Islet precursor cell (in vitro differentiated cells): ENCODE measurements at regions not wholly inside any gene's neighbourhood (a gene's known extent, or its start where the extent isn't known, plus 50 kb on each side); places are given as distances from the start of the nearest gene placed in this dataset.

ENCODE experiments used
- DNase-seq: peaks from one replicate; pipeline ENCODE4 v3.0.0-alpha.2; 2018

DNA sequence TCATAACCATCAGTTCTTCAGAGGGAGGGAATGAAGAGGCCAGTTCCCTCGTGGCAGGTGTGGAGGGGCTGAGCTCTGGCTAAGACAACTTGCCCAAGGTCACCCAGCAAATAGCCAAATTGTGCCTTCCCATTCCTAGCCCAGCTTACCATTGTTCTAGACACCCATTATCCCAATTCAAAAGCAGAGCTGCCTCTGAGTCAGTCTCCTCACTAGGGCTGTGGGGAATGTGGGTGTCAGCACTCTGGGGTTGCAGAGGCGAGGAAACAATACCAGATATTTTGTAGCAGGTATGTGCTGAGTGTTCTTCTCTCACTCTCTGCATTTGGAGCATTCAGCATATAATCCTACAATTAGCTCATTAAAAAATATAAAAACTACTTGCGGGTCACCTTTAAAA, 270.8 kb downstream of the PSAT1 start:
- DNase-seq = peak; percentile 64

DNA sequence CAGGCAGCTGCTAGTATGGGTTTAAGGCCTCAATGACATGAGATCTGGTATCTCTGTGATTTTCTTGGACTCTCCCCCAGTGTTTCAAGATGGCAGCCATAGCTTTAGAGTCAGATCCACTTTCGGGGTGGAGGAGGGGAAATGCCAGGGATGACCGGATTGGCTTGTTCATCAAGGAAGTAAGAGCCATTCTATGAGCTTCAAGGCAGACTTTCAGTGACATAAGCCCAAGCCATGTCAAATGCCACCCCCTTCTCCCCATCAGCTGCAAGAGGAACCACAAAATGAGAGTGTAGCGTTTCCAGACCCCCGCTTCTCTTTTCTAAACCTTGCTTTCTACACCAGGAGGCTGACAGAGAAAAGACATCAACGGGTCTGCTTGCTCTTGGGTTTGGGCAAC, 271.8 kb downstream of the PSAT1 start:
- DNase-seq = no peak

DNA sequence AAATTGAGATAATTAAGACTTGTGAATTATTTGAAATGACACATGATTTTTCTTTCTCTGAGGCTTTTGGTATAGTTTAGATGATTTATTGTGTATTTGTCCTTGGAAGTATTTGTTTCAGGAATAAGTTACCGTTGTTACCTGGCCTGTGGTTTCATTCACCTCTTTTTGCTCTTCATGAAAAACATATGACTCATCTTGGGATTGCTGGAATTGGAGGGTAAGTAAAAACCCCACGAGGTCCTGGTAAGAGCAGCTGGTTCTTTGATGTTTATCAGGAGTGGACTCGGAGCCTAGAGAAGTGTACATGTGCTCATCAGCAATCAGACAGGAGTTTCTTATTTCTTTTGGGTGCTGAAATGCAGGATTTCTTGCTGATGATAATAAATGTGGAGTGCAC, 275.3 kb downstream of the PSAT1 start:
- DNase-seq = peak; percentile 58

DNA sequence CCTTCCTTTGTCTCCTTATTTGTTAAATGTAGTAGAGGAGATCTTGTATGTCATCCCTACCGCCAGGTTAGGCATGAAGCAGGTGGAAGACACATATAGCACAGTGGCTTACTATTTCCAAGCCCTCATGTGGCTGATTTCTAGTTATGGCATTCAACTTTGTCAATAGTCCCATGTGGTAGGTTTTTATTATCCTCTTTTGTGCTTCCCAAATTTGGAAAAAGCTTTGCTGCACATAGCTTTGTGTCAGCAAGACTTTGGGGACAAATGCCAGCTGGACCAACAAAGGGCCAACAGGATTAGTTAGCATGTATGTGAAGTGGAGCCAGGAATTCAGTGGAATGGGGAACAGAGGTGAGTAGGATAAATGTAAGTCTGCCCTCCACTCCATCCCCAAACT, 276.3 kb downstream of the PSAT1 start:
- DNase-seq = no peak

DNA sequence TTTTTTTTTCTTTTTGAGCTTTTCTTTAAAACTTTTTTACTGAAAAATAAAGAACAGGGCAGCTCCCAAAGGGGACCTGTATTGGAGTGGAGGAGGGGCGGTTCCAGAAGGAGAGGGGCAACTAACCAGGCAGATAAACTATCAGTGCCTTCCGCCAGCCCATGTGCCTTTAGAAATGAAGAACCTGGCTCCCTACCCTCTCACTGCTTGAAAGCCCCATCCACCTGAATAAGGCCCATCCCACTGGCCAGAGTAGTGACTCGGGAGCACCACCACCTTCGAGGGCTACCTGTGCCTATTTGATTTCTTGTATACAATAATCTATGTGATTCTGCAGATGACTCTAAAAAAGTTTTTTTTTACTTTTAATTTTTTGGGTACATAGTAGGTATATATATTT, 276.7 kb downstream of the PSAT1 start:
- DNase-seq = no peak

DNA sequence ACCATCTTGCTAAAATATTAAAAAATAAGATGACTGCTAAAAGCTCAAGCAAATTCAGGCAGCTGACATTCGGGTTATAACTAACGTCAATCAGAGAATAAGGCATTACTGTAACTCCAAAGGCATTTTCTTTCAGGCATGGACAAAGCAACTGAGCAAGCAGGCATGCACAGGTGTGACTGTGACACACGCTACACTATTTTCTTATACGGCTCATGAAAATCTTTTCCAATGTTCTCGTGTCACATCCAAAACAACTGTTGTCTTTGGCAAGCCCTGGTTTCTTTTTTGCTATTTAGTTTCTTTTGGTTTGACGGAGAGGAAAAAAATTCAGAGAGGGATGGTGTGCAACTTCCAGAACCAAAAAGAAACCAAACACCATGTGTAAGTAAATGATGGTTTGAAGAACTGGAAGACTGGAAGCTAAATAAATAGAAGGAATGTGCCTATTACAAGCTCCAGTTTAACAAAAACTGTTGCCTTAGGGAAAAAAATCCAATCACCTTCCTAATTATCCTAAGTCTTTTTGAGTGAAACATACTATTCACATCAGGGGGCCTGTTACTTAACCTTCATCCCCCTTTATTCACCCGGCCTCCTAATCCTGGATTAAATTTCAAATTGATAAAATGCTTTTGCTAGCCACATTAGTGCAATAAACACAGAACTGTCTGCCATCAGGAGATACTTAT, 277.6 kb downstream of the PSAT1 start:
- no peak for DNase-seq

DNA sequence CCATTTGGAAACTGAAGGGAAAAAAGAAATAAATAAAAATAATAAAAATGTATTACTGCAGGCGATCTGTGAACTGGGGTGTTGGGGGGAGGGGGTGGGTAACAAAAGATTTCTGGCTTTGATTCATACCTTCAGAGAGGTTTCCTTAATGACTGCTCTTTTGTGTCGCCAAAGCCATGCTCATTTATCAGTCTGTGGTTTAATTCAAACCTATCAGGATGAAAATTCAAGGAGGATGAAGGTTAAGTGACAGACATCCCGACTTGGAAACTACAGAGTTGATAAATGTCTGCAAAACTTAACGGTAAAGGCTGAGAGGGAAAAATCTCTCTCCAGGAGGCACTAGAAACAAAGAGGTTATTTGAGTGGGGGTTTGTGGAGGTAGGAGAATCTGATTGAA, 278.2 kb downstream of the PSAT1 start:
- DNase-seq = no peak

DNA sequence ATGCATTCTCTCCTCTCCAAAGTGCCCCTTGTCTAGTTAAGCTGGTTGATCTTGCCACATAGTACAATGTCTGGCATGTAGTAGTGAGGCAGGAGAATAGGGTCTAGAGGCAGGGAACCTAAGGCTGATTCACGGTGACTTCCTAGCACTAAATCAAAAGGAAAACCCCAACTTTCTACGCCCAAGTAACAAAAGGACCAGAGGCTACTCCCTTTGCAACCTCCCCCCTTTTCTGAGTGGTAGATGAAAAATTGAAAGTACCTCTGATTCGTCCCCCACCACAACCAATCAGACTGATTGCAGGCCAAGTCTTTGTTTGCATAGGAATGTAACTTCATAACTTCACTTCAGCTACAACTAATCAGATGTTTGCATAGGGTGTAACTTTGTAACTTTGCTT, 278.8 kb downstream of the PSAT1 start:
- no peak for DNase-seq

DNA sequence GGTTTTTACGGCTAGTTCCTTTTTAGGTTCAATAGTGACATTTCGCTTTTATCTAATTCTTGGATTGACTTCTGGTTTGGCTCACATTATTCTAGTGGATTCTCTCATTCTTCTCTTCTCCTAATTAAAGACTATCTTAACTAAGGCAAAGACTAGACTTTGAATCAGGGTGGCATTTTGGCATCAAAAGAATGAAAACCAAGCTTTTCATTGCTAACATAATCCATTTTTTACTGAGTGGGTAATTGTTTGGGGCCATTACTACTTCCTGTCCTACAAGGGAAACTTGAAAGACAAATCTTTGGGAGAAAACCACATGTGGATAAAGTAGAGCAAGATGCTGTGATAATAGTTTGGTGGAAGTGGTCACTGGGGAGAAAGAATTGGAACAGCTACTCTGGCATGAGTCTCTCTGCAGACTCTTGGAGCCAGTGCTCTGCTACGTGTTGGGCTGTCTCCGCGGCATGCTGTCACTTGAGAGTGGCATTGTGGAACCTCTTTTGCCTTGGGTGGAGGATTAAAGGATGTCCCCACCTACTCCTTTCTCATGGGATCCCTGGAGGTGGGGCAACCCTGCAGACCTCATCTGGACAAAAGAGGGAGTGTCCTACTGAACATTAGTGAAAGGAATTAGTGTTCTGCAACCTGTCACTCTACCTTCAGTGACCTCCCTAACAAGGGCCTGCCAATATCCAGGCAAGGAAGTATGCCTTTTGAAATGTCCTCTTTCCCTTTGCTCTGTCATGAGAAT, 280.4 kb downstream of the PSAT1 start:
- peak; percentile 60 for DNase-seq

DNA sequence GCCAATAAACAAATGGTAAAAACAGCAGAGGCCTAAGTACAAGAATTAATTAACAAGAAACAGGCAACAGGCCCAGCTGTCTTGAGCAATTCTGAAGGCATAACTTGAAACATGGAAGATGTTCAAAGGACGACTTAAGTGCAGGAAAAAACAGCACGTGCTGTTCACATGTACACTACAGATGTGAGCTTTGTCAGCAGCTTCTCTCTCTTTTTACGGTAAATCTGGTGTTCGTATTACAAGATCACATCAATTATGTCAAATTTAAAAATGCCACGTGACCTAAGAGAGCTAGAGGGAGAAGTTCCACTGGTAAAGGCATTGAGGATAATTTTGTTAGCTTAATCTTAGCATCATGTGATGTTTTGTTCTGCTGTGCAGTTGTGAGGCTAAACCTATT, 281.1 kb downstream of the PSAT1 start:
- no peak for DNase-seq

DNA sequence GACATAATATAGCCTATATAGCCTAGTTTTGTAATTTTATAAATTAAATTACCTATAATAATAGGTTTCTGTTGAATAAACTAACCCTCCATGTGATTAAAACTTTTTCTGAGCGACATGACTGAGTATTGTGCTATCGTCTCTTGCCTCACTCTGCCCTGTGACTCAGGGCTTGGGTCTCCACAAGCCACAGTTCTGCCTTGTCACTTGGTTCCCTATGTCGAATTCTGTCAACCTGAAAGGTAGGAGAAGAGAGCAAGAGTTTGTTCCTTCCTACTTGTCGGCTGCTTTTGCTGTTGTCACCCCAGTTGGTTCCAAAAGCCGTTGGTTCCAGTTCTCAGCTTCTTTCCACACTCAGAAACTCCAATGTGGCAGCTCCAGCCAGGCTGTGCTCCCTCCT, 285.9 kb downstream of the PSAT1 start:
- DNase-seq = no peak

DNA sequence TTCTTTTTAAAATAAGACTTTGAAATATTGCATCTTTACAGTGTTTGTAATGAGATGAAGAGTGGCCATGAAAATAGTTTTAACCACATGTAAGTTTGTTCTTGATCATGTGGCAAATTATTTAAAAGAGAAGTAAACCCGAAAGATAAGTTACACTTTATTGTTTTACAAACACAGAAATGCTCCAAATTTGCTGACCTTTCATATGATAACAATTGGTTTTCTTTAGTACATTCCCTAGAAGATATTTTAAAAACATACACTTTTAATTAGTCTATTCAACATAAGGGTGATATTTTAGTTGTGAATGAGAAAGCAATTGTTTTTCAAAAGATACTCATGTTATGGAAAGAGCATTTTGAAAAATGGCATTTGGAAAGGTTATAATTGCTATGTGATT, 287.7 kb downstream of the PSAT1 start:
- DNase-seq = no peak

DNA sequence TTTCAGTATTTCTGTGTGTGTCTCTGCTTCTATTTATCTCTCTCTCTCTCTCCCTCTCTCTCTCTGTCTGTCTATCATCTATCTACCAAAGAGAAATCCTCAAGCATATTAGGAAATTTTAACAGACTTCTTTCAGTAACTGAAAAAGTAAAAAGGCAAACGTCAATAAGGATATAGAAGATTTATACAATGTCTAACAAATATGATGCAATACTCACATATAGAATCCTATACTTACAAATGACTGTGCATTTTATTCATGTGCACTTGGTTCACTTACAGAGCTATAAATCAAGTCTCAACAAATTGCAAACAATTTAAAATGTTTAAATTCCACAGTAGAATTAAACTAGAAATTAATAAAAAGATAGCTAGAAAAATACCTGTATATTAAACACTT, 289.0 kb downstream of the PSAT1 start:
- DNase-seq = no peak

DNA sequence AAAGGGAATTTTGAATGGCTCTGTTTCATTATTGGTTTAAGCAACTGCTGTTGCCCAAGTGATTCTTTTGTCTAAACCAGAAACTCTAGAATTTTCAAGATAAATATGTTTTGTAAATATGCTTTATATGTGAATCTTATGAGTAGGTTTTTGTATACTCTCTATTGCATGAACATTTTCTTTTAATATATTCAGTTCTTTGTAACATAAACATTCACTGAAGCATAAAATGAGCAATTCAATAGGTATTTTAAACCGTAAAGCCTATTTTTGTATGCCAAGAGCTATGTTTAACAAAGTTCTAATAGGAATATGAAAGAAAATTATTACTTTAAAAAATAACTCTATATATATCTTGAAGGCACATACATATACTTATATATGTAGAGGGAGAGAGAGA, 293.1 kb downstream of the PSAT1 start:
- DNase-seq = no peak

DNA sequence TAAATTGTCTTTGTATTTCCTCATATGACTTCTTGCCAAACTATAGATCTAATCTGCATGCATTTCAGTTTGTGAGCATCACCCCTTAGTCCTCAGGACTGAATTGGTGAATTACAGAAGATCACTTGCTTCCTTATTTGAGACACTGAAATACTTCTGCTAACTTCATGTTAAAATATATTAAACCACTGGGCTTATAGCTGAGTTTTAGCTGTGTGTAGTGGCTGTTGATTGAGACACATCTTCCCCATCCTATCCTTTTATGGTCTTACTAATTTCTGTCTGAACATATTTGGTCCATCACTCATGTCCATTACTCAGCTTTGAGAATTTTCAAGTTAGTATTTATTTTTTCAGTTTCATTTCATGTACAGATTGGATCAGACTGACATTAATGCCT, 295.9 kb downstream of the PSAT1 start:
- no peak for DNase-seq

DNA sequence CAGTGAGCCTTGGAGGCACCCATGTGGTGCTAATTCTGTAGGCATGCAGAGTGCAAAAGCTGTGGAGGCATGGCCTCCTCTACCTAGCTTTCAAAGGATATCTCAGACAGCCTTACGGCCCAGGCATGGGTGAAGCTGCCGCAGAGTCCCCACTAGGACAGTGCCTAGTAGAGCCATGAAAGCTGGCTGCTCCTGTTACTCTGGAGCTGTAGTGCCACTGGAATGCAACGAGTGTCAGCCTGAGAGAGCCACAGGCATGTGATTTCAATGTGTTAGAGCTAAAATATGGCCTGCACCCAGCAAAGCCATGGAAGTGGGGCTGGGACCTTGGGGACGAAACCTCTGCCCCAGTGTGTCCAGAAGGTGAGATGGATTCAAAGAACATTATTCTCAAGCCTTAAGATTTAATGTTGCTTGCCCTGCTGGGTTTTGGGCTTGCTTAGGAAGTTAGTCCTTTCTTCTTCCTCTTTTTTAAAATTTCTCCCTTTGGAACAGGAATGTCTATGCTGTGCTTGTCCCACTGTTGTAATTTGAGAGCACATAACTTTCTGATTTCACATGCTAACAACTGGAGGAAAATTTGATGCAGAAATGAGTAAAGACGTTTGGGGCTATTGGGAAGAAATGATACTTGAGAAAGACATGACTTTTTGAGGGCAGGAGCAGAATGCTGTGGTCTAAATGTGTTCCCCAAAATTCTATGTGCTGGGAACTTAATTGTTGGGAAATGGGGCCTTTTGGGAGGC, 298.4 kb downstream of the PSAT1 start:
- no peak for DNase-seq

DNA sequence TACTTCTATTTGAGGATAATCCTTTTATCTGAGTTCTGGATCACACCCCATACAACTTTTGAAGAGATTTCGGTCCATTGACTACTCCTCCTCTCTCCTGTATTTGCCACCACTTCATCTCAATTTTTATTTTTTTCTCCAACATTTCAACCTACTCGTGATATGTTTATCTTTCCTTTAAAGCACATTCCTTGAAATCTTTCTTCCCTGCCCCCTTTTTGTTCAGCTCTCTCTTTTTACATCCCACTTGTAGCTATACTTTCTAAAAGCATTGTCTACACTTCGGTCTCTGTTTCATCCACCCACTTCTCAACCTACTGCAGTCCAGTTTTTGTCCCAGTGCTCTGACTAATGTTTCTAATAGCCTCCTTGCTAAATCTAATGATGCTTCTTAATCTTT, 299.4 kb downstream of the PSAT1 start:
- no peak for DNase-seq

DNA sequence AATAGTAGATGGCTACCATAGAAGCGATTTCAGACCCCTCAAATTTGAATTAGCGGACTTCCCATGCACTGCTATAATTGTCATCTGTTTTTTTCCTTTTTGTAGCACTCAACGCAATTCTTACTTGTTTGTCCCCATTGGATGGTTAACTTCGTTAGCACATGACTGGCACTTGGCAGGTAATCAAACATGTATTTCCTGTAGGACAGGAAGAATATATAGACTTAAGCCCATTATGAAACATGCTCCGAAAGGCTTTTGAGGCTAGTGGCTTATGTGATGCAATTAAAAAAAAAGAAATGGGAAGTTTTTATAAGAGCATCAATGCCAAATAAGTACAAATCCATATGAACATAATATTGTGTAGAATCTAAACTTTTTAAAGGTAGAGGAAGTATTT, 301.2 kb downstream of the PSAT1 start:
- DNase-seq = no peak

DNA sequence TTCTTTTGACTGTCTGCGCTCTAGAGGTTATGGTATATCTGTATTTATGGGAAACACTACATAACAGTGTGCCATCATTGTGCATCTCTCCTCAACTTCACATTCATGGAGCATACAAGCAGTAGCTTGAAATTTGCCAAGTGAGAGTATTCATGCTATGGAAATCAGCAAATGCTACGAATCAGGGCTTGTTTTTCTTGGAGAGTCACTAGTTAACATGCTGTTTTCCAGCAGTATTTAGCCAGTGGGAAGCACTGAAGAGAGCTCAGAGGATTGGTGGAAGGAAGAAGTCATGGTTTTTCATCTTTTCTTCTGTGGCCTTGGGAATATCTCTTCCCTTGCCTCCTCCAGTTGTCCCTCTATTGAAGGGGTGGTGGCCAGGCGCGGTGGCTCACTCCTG, 303.0 kb downstream of the PSAT1 start:
- no peak for DNase-seq

DNA sequence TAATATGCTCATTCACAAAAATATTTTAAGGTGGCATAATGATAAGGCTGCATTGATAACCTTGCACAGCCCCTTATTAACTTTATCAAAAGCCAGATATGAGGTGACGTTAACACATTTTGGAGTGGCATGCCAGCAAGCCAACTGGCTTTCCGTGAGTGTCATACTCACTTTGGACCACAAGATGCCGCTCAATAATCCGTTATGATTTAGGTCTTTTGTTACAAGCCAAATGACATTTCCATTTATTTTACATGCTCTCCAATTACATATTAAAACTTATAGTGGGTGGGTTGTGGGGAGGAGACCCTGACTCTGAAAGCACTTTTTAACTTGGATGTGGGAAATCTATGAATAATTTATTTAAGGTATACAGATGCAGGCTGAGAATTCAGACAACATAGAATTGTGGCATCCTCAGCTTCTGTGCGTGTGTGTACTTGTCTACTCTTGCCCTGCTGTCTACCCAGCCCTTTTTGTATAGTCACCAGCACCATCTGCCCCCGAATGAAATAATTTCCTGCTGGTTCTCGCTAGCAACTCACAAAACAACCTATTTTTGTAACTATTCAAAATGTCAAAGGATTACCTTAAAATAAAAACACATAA, 305.1 kb downstream of the PSAT1 start:
- no peak for DNase-seq

DNA sequence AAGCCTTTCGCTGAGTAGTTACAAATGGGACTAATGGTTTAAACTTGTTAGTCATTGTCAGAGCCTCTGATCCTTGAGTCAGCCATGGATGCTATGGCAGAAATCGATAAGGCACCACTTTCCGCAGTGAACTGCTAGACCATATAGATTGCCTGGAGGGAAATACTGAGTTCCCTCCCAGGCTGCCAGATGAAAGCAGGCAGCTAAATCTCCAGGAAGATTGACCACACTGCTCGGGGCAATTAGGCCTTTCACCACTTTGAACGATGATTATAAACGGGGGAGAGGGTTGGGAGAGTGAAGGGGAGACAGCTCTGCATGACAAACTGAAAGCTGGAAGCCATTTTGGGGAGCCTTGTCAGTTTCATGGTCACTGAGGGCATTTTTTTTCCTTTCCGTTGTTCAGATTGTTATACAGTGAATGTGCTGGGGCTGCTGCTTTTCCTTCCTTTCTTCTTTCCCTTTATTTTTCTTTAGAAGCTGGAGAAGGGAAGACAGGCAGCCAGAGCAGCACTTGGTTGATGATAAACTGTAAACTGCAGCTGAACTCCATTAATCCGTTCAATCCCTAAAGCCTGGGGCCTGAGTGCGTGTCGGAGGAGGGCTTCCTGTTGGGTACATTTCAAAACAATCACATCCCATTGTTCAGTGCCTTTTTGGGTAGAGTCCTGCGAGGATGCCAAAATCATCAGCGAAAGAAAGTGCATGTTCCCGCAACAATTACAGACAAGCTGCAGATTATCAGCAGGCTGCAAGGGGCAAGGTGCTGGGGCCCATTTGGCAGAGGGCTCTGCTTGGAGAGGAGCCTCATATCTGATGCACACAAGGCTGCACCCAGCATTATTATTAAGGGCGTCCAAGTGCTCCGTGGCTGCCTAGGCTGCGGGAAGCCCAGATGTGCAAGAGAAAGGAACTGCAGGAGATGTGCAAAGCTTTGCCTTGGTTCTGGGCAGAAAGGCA, 308.4 kb downstream of the PSAT1 start:
- DNase-seq = peak; percentile 85

DNA sequence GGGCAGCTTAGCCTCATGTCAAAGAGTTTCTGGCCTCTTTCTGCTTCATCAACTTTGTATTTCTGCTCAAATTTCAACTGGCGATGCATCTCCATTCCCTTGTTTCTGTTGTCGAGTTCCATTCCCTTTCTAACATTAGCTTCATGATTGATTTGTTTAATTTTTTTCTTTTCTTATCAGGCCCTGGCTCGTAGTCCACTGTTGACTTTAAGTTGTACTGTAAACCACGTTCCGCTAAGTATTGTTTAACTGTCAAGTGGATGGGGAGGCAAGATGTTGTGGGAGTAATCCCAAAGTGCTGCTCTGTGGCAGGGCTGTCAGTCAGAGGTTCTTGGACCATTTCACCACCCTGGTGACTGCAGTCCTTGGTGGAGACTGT, 309.1 kb downstream of the PSAT1 start:
- no peak for DNase-seq

DNA sequence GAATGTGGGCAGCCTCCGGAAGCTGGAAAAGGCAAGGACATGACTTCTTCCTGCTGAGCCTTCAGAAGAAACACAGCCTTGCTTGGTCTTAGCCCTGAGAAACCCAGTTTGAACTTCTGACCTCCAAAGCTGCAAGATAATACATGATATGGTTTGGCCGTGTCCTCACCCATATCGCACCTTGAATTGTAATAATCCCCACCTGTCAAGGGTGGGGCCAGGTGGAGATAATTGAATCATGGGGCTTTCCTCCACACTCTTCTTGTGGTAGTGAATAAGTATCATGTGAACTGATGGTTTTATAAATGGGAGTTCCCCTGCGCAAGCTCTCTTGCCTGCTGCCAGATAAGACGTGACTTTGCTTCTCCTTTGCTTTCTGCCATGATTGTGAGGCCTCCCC, 310.9 kb downstream of the PSAT1 start:
- DNase-seq = no peak
